Anterior cingulate cortex (tissue), 58 donors: ENCODE measurements at regions not wholly inside any gene's neighbourhood (a gene's known extent, or its start where the extent isn't known, plus 50 kb on each side); places are given as distances from the start of the nearest gene placed in this dataset.
"Not testable (repeated sequence)": the region's sequence is repeated elsewhere in the genome, so short reads cannot be mapped to it uniquely, and the experiment has no call there.

Source experiments
- DNase-seq, 58 donors: peaks; one replicate each; lab custom pipeline; 2025; lab: John Stamatoyannopoulos, UW

- no peak for DNase-seq
Observed at GRCh38 chr2:239657236-239657635, 256.4 kb upstream of the HDAC4 start.

- DNase-seq = no peak
Observed at GRCh38 chr2:239654266-239654665, 253.4 kb upstream of the HDAC4 start.

- DNase-seq = no peak
Observed at GRCh38 chr2:239651859-239652258, 251.0 kb upstream of the HDAC4 start.

DNA sequence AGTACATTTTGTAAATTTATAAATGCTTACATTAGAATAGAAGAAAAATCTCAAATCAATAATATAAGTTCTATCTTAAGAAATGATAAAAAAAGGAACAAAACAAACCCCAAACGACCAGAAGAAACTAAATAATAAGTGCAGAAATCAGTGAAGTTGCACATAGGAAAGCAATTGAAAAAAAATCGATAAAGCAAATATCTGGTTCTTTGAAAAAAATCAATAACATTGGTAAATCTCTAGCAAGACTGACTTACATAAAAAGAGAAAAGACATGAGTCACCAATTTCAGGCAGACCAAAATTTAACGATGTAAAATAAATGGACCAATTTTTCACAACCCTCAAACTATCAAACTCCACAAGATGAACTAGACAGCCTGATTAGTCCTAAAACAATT is 249.9 kb upstream of the HDAC4 start:
- DNase-seq = no peak

DNA sequence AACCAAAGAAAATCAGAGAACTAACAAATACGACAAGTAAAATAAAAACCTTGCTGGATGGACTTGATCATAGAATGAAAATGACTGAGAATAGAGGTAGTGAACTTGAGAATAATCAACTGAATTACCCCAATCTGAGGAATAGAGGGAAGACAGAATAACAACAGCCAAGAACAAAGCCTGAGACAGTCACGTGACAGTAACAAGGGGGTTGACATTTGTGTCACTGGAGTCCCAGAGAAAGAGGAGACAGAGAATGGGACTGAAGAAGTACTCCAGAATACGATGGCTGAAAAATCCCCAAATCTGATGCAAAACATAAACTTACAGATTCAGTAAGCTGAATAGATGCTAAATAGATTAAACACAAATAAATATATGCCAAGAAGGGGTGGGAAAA is 248.5 kb upstream of the HDAC4 start:
- no peak for DNase-seq

DNA sequence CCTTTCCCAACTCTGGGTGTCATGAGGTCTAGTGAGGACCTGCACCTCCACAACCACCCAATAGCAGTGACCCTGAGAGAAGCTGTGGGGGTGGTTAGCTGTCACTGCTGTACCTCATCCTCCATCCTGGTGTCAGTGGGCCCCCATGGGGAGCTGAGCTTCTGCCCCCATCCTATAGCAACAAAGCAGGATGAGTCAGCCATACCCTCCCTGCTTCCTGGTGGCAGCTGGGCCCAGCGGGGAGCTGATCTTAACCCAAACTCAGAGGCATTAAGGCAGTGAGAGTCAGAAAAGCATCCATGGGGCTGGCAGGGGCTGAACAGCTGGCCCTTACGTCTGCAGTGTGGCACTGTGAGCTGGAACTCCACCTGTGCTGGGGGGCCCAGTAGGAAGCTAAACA is 247.8 kb upstream of the HDAC4 start:
- no peak for DNase-seq

DNA sequence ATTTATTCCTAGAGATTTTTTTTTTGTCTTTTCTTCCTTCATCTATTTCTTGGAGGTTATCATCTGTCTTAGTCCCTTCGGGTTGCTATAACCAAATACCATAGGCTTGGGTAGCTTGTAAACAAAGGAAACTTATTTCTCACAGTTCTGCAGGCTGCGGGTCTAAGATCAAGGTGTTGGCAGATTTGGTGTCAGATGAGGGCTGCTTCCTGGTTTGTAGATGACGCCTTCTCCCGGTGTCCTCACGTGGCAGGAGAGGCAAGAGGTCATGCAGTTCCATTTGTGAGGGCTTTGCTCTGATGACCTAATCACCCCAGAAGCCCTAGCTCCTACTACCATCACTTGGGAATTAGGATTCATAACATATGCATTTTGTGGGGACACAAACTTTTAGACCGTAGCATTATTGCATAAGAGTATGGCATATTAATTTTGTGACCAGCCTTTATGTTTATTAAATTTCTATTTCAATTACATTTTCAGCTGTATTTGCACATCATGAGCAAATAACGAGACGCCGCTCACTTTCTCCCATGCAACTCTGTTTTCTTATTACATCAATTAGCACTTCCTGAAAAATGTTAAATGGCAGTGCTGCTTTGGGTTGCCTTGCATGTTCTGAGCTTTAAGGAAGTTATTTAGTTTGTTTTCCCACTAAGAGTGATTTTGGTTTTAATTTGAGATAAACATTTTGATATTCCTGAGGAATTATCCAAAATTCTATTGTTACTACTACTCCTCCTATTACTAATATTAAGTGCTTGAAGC is 246.4 kb upstream of the HDAC4 start:
- no peak for DNase-seq

GRCh38 chr2:239646184-239646583 is 245.4 kb upstream of the HDAC4 start:
- DNase-seq = no peak

DNA sequence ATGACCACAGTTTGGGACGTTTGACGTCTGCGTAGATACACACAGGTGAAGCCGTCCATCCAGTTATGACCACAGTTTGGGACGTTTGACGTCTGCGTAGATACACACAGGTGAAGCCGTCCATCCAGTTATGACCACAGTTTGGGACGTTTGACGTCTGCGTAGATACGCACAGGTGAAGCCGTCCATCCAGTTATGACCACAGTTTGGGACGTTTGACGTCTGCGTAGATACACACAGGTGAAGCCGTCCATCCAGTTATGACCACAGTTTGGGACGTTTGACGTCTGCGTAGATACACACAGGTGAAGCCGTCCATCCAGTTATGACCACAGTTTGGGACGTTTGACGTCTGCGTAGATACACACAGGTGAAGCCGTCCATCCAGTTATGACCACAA is 243.8 kb upstream of the HDAC4 start:
- DNase-seq = not testable (repeated sequence)

GRCh38 chr2:239644011-239644410 is 243.2 kb upstream of the HDAC4 start:
- DNase-seq = no peak

DNA sequence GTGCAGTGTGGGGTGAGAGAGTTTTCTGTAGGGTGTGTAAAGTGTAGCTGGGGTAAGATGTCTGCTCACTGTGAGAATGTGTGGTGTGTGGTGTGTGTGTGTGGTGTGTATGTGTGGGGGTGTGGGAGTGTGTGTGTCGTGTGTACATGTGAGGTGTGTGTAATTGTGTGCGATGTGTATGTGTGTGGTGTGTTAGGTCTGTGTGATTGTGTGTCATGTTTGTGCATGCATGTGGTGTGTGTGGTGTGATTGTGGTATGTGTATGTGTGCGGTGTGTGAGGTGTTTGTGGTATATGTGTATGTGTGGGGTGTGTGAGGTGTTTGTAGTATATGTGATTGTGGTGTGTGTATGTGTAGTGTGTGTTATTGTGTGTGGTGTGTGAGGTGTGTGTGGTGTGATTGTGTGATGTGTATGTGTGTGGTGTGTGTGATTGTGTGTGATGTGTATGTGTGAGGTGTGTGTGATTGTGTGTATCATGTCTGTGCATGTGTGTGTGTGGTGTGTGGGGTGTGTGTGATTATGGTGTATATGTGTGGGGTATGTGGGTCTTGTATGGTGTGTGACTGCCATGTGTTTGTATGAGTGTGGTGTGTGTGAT is 241.7 kb upstream of the HDAC4 start:
- DNase-seq = no peak

DNA sequence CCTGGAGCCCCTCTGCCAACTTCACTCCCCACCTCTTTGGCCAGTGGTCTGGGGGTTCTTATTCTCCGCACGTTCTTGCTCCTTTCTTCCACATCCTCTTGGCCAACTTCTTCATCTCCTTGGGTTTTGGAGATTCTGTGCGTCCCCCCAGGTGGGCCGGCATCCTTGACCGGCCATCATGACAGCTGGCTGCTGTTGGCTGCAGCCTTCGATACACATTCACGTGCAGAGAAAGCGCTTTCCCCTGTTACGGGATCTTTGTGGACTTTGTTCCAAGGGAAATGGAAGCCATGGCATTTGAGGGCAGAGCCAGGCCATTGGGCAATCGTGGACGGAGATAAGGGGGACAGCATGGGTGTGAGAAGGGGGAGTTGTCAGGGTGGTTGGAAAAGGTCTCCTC is 241.1 kb upstream of the HDAC4 start:
- DNase-seq = not testable (repeated sequence)

- DNase-seq = no peak
Observed at GRCh38 chr2:239640676-239641578, 240.1 kb upstream of the HDAC4 start.

- DNase-seq = no peak
Observed at GRCh38 chr2:239640210-239640609, 239.4 kb upstream of the HDAC4 start.

DNA sequence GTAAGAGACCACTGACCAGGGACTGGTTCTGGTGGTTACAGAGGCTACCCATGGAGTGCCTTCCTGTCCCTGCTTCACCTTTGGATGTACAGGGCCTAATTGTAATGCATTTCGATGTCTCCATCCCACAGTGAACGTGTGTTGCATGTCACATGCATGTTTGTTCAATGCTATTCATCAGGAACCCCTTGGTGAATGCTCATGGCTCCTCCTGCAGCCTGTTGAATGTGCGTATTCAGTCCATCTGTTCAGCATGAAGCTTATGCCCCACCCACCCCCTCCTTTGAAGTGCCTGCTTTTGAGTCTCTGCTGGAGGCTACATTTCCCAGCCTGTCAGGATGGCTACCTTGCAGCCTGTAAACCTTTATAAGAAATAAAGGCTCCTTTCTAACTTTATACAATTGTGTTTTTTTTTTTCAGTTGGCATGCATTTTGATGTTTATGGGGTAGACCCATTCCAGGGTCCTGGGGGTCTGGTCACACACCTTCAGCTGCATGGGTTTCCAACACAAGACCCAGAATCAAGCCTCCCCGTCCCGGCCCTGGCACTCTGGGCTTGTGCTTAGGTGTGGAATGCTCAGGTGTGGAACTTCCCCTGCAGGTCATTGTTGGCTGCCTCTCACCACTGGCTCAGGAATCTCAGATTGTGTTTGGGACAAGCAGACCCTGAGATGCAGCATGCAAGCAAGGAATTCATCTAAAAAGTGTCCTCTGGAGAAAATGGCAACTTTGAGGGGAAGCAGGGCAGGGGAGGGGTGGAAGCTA is 238.8 kb upstream of the HDAC4 start:
- DNase-seq = no peak

DNA sequence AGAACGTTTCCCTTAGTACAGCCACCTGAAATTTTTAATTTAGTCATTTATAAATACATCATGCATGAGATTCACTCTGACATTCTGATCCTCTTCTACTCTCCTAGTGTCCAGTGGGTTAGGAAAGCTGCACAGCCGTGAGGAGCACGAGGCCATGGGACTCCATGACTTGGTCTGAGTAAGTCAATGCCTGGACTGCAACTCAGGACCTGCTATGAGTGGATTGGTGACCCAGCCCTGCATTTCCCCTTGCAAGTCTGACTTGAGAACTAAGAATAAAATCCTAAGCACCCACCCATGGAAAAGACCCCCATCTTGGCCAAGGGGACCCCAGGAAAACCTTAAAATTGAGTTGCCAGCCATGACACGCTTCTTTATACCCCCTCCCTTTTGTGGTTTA is 237.6 kb upstream of the HDAC4 start:
- no peak for DNase-seq

GRCh38 chr2:239636808-239637207 is 236.0 kb upstream of the HDAC4 start:
- no peak for DNase-seq

GRCh38 chr2:239634769-239635168 is 233.9 kb upstream of the HDAC4 start:
- no peak for DNase-seq

- DNase-seq = peak in 12 of 58 donors; percentile 23 to 48 (median 33)
Observed at GRCh38 chr2:239630618-239631286, 229.9 kb upstream of the HDAC4 start.
